GM18909 (cell line): ENCODE measurements at regions not wholly inside any gene's neighbourhood (a gene's known extent, or its start where the extent isn't known, plus 50 kb on each side); places are given as distances from the start of the nearest gene placed in this dataset.

Experiments
- ATAC-seq: cut with Tn5 transposase; IDR thresholded peaks from one replicate; pipeline ENCODE4 v1.9.1; 2021; ENCODE audit warnings: mild to moderate bottlenecking; ENCODE audit not compliant: unreplicated experiment, poor library complexity

DNA sequence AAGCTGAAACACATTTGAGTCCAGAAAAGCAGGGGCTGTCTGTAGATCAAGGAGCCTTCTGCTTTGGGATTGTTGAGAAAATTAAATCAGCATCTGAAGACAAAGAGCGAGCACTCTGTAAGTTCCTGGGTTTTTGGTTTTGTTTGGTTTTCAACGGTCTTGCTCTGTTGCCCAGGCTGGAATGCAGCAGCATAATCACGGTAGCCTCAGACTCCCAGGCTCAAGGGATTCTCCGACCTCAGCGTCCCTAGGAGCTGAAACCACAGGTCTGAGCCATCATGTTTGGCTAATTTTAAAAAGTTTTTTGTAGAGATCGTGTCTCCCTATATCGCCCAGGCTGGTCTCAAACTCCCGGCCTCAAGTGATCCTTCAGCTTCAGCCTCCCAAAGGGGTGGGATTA, 266.5 kb upstream of the ADAMTS16 start:
- ATAC-seq: no peak

DNA sequence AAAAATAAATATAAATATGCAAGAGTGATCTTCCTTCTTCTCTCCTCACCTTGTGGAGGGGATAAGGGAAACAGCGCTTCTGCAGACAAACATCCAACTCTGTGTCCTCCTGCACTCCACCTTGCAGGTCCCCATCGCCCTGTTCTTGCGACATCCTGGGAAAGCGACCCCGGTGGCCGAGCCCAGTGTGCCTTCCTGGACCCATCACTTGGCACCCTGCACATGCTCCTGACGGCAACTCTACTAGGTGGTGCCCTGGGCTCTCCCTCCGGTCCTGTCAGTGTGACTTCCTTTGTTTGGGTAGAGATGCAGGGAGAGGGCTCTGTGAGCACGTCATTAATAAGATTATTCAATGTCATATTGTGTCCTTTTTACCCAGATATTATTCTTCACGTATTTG, 266.0 kb upstream of the ADAMTS16 start:
- no peak for ATAC-seq

DNA sequence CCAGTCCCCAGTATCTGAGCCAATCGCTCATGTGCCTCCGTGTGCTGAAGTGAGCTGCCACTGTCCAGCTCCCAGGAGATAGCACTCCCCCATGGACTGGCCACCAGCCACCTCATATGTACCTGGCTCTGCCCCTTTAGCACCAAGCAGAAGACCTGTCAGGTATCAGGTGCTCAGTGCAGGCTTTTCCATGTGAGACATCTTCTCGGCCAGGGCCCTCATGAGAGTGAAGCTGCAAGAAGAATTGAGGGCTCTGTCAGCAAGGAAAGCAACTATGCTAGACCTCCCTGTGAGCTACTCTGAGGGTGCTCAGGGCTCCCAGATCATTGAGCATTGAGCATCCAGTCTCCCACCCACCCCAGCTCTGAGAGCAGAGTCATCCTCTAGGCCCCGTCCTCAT, 264.2 kb upstream of the ADAMTS16 start:
- no peak for ATAC-seq

DNA sequence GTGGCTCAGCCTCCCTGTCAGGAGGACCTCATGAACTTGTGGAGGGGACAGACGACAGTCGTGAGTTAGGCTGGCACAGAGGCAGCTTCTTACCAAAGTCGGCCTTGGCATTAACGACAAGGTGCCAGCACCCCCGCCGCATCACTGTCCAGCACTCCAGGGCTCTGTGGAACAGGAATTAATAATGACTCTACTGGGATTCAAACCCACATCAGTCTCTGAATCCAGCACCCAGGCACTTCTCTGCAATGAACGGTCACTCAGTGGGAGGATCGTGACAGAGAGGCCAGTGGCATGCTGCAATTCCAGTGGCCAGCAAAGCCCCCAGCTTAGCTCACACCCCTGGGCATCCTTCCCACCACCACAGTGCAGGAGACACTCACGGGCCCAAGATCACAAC, 263.3 kb upstream of the ADAMTS16 start:
- ATAC-seq: no peak

DNA sequence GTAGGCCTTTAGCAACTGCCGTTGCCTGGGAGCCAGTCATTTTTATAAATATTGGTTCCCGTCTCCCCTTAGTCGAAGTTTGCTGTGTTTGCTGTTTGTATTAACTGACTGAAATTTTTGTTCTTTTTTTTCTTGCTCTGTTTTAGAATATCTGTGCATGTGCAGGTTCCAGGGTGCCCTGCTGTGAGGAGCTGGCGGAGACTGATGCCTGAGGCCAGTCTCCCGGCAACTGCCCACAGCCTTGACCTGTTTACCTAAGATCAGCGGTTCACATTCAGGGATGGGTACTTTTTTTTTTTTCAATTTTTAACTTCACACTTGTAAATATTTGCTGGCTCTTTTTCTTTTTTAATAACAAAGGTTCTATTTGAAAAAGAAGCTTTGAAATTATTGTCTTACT, 262.6 kb upstream of the ADAMTS16 start:
- ATAC-seq: no peak

DNA sequence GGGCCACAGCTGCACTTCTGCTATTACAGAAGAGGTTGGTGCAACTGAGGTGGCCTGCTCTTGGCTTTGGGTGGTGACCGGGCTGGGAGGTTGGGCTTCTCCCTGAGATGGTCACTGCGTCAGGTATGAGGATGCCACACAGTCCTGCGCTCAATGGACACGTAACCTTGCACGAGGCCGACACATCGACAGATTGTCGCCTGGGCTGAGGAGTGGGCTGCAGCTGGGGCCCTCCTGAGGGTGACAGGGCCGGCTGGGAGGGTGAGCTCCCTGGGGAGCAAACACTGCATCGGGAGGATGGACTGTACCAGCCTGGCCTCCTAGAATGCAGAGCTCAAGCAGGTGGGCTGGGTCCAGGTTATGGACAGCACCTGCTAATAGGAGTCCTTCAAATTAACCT, 261.1 kb upstream of the ADAMTS16 start:
- ATAC-seq: no peak

DNA sequence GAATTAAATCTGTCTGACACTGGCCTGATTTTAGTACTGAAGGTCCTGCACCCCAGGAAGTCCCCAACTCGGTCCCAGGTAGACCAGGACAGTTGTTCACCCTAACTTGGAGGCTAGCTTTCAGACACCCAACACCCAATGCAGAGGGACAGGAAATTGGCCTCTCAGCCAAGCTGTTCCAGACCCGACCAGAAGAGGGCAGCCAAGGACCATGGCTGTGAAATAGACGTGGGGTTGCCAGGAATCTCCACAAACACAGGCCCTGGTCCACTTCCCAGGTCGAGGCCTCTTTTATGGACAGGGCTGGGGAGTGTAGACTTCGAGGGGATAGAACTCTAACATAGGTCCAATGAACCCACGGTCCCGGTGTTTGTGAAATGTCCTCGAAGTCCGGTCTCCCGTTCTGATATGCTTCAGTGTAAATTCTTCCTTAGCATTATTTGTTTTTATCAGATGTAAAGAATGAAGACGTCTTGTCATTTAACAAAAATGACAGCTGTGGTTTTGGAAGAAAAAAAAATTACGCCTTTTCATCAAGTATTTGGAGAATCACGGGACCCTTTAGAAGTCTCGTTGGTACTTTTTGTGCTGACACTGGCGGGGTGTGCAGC, 260.3 kb upstream of the ADAMTS16 start:
- peak; percentile 81 for ATAC-seq

DNA sequence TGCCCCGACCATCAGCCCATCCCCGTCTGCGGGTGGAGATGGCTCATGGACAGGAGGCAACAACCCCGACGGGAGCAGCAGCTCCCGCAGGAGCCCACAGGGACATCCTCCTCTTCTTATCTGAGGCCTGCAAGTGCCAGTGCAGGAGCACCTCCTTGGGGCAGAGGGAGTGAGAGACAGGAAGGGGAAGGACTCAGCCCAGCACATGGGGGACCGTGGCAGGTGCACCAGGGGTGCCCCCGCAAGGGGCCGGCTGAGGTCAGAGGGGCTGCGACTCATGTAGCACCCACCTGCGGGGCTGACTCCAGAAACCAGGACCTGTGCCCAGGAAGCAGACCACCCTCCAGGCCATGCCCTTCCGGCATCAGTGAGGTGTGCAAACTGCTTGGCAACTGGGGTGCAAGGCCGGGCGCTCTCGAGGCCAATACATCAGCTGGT, 259.8 kb upstream of the ADAMTS16 start:
- no peak for ATAC-seq

DNA sequence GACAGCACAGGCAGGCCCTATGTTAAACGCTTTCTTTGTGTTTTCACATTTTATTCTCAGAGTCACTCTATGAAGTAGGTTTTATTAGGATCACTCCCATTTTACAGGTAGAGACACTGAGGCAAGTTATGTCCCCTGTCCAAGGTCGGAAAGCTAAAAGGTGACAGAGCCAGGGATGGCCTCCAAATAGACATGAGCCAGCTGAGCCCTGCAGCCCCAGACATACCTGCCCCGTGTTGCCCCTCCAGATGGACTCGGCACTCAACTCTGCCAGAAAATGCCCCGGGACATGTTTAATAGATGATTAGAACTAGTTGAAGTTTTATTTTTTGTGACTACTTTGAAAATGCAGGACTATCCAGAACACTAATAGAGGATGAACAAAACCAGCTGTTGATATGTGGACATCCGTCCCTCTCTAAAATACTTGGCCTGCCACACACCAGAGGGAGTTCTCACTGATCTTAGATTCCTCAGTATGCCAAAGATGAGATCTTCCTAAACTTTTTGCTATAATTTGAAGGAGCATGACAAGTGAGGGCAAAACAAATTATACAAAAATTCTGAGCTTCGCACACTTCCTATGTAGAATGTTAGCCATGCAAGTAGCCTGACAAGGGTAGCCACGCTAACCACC, 258.6 kb upstream of the ADAMTS16 start:
- ATAC-seq: no peak

DNA sequence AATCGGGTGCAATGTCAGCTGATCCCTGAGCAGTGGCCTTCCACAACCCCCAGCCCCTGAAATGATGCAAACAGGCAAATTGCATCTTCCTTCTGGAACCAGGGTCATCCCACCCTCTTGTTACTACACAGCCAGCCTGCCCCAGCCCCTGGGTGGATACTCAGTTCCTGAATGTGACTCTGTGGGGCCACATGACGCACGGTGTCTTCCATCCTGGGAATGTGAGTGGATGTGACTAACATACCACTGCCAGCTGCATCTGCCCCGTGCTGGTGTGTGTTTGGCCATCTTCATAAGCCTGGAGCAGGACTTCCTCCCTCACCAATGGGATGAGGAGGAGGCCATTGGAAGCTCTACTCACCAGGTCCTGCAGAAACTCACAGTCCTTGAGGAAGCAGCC, 257.9 kb upstream of the ADAMTS16 start:
- no peak for ATAC-seq

DNA sequence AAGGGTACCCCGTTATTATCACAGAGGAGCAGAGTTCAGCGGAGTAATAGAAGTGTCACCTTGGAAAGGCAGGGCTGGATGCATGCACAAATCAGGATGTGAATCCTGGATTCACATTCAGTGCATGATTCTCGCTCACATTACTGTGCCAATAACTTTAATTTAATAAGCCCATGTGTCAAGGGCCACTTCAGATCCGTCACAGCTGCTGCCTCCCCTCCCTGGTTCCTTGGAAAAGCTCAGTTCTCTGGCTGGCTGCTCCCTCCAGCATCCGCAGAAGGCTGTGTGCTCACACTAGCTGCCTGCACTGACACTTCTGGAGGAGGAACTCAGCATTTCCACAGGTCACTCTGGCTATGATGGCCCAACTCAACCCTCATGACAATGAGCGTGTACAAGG, 256.8 kb upstream of the ADAMTS16 start:
- ATAC-seq: no peak

DNA sequence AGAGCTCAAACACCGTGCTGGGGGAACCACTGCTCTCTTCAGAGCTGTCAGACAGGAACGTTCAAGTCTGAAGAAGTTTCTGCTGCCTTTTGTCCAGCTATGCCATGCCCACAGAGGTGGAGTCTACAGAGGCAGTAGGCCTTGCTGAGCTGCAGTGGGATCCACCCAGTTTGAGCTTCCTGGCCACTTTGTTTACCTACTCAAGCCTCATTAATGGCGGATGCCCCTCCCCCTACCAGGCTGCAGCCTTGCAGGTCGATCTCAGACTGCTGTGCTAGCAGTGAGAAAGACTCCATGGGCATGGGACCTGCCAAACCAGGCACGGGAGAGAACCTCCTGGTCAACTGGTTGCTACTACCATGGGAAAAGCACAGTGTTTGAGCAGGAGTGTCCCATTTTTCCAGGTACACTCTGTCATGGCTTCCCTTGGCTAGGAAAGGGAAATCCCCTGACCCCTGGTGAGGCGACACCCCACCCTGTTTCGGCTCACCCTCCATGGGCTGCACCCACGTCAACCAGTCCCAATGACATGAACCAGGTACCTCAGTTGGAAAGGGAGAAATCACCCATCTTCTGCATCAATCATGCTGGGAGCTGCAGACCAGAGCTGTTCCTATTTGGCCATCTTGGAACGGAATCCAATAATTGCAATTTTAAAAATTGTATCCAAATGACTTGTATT, 246.9 kb upstream of the ADAMTS16 start:
- no peak for ATAC-seq

DNA sequence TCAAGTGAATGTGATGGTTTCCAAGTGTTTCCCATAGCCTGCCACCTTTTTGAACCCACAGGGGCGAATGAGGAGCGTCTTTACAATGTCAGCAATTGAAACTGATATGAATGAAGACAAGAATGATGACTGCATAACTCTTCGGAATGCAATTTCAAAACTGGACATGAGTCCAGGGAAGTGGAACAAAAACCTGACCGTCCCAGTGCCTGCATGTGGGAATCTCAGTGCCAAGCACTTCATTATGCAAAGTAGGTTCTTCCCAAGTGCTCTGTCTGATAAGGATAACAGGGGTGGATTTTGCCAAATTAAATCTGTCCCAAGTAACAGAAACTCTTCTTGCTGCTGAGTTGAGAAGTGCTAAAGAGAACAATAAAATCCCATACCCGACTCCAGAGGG, 243.8 kb upstream of the ADAMTS16 start:
- ATAC-seq: no peak

DNA sequence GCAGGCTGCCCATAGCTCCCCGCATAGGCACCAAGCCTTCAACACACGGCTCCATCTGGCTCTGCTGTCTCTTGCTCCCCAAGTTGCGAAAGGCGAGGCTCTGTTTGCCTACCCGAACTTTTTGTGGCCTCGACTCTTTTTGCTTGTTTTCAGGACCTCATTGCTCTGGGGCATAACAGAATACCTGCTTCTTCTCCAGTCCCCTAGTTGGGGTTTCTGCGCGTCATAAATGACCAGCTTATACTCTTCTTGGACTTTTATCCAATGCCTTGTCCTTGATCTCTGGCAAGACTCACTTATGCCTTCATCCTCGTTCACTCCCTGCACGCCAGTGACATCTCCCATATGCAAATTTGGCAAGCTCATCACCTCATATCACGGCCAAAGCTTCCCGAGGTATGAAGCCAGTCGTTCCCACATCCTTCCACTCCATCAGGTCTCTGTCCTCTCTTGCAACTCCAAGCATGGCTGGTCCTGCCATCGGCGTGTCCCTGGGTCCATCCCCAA, 238.8 kb upstream of the ADAMTS16 start:
- no peak for ATAC-seq

DNA sequence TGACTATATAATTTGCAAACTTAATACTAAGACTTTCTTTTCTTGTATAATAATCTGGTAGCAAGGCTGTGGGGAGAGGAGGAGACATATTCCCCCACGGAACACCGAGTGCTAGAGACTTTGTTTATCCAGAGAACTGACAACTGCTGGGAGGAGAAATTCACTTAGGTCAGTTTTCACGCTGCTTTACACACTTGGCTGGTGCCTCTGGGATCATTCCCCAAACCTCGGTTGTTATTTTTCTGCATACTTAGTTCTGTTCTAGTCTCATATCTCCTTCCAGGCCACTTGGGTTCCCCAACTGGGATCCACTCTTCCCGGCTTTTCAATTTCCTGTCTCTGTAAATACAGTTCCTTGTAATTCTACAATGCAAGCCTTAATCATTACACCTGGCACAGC, 238.2 kb upstream of the ADAMTS16 start:
- no peak for ATAC-seq

DNA sequence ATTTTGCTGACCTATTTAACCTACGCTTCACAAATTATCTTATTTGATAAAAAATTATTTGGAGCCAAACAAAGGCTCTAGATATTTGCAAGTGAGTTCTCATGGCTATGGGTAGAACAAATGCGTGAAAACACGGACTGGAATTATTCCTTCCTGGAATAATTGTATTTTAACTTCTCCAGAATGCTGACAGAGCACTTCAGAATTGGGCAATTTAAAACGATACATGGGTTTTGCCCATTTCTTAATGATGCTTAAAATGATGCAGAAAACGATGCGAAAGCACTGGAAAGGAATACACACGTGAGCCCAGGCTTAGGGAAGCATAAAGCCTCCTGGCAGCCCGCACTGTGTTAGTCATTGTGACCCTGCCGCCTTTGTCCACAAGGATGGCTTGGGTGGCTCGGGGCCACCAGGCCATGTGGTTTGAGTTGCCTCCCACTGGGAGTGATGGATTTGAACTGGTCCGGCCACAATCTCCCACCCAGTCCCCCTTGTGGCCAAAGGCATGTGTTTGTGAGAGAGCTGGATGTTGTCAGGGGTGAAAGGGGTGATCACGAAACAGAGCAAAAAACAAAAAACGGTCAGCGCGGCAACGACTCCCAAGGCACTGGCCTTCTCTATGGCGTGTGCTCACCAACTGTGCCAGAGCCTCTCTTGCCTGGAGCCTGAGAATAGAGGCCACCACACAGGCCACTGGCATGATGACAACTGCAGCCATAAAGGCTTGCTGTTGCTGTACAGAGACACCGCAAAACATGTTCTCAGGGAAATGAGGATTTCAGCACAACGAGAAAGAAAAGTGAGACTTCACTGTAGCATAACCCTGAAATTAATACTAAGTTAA, 234.2 kb upstream of the ADAMTS16 start:
- no peak for ATAC-seq

DNA sequence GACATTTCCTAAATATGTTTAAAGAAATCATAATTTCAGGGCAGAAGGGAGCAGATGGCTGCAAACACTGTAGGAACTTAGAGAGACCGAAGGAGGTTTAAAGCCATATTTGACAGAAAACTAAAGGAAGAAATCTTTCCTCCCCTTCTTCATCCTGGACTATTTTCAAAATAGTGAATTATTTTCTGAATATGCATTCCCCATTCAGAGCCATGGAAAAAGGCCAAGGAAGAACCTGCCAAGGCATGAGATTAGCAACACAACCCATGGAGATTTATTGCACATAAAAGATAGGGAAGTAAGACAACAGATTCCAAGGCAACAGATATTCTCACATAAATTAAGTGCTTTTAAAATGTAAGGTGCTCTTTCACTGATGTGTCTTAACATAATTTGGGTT, 233.3 kb upstream of the ADAMTS16 start:
- ATAC-seq: no peak

DNA sequence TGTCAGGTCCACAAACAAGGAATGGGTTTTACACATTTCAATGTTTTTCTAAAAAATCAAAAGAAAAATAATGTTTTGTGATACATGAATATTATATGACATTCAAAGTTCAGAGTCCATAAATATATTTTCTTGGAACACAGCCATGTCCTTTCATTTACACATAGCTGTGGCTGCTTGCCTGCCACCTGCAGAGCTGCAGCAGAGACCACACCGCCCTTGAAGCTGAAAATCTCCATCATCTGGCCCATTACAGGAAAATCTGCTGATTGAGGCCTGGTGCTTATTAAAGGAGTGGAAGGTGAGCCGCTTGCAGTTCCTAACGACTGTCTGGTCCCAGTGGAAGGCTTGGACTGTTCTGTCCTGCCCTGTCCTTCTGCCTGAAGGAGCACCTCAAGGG, 232.6 kb upstream of the ADAMTS16 start:
- ATAC-seq: no peak

DNA sequence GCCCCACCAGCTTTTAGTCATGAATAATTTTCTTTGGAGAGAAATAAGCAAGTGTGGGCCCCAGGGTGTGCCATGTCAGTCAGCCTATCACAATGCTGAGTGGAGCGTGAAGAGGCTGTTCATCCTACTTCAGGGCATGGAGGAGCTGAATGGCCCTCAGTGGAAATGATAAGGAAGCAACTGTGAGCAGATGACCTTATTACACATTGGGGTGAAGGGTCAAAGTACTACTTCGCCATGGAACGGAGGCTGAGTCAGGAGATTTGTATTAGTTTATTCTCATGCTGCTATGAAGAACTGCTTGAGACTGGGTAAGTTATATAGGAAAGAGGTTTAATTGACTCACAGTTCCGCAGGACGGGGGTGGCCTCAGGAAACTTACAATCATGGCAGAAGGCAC, 231.0 kb upstream of the ADAMTS16 start:
- ATAC-seq: no peak

DNA sequence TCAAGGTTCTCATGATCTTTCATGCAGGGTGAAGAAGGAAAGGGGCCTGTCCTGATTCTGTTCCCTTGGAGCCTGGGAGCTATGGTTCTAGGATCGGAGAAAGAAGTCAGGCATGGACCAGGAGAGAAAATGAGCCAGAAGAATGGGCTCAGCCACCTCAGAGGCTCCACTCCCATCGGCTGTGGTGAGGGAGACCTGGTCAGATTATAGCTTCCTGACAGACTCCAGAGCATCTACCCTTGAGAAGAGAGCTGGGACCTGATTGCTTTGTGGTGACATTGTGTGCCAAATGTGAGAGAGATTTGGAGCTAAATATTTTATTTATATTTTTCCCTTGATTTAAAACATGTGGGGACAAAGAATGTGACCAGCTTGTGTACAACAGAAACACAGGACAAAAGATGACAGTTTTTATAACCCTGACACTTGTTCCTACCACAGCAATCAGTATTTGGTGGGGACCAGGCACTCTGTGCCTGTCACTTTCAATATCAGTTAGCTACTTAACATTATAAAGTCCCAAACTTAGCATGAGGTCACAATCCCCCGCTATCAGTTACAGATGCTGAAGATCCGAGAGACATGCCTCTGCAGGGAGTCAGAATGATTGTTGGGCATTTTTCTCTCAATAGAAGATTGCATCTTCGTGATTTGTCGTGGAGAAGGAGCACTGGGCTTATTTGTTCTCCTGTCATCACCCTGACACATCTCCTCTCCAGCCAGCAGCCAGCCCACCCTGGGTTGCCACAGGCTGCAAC, 228.3 kb upstream of the ADAMTS16 start:
- no peak for ATAC-seq
